HL-60 (cell line): ENCODE measurements at regions not wholly inside any gene's neighbourhood (a gene's known extent, or its start where the extent isn't known, plus 50 kb on each side); places are given as distances from the start of the nearest gene placed in this dataset.

Experiments used
- DNase-seq, 2 experiments: peaks; one replicate each; pipeline ENCODE4 v3.0.0-alpha.2; 2010 to 2020; ENCODE audit warnings: low read depth in 1 of 2, low spot score in 1 of 2
- H3K27ac ChIP-seq: fragments of 250-450 bp; sonication (Bioruptor Pico); replicated peaks from 2 replicates; pipeline ENCODE4 v1.5.1; 2020; ENCODE audit warnings: mild to moderate bottlenecking, moderate library complexity
- H3K27me3 ChIP-seq: fragments of 250-450 bp; sonication (Bioruptor Pico); 2 replicates; pipeline ENCODE4 v1.5.1; 2021; ENCODE audit warnings: mild to moderate bottlenecking, moderate library complexity; ENCODE audit not compliant: insufficient read depth, poor library complexity, severe bottlenecking
- H3K4me3 ChIP-seq: replicated peaks from 2 replicates; pipeline ENCODE4 v1.5.1; 2011; ENCODE audit warnings: mild to moderate bottlenecking, control low read depth, low read length; ENCODE audit not compliant: insufficient read depth
- GABPA ChIP-seq: IDR thresholded peaks from 2 replicates; pipeline ENCODE4 v1.6.1; 2012; ENCODE audit warnings: low read depth
- POLR2AphosphoS5 ChIP-seq: IDR thresholded peaks from 2 replicates; pipeline ENCODE4 v1.6.1; 2012; ENCODE audit warnings: low read depth
- REST ChIP-seq: IDR thresholded peaks from 2 replicates; pipeline ENCODE4 v1.6.1; 2012; ENCODE audit warnings: low read depth; ENCODE audit not compliant: insufficient replicate concordance
- SPI1 ChIP-seq: IDR thresholded peaks from 2 replicates; pipeline ENCODE4 v1.6.1; 2012; ENCODE audit warnings: low read depth, mild to moderate bottlenecking, borderline replicate concordance
- TF ChIP-seq, protein P1 (sequence below): IDR thresholded peaks from one replicate; pipeline ENCODE4 v1.5.1; 2011; ENCODE audit warnings: low read length, control low read depth, inconsistent platforms; ENCODE audit not compliant: insufficient read depth

DNA sequence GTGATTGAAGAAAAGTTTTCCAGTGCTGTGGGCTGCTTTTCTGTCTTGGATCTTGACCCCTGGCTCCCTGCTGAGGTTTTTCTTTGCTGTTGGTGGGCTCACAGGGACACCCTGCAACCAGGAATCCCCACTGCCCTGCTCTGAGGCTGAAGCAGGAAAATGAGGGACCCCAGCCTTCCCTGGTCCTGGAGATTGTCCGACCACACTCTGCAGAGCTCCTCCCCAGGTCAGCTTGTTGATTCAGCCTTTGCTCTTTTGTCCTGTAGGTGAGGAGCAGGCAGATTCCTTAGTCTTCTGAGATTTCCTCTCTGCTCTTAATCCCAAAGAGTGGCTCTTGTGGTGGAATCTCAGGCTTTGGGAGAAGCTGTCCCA is 194.5 kb downstream of the RPLP1 start:
- TF ChIP-seq SPI1 (no peak), POLR2AphosphoS5 (no peak), GABPA (no peak), REST (no peak)
- TF ChIP-seq, protein P1, sequence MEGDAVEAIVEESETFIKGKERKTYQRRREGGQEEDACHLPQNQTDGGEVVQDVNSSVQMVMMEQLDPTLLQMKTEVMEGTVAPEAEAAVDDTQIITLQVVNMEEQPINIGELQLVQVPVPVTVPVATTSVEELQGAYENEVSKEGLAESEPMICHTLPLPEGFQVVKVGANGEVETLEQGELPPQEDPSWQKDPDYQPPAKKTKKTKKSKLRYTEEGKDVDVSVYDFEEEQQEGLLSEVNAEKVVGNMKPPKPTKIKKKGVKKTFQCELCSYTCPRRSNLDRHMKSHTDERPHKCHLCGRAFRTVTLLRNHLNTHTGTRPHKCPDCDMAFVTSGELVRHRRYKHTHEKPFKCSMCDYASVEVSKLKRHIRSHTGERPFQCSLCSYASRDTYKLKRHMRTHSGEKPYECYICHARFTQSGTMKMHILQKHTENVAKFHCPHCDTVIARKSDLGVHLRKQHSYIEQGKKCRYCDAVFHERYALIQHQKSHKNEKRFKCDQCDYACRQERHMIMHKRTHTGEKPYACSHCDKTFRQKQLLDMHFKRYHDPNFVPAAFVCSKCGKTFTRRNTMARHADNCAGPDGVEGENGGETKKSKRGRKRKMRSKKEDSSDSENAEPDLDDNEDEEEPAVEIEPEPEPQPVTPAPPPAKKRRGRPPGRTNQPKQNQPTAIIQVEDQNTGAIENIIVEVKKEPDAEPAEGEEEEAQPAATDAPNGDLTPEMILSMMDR = no peak
- Histone ChIP-seq H3K4me3 (no peak overlapping the region), H3K27ac (no peak overlapping the region), H3K27me3 (no peaks in the 10 kb centered on the region)
- DNase-seq = no peak

DNA sequence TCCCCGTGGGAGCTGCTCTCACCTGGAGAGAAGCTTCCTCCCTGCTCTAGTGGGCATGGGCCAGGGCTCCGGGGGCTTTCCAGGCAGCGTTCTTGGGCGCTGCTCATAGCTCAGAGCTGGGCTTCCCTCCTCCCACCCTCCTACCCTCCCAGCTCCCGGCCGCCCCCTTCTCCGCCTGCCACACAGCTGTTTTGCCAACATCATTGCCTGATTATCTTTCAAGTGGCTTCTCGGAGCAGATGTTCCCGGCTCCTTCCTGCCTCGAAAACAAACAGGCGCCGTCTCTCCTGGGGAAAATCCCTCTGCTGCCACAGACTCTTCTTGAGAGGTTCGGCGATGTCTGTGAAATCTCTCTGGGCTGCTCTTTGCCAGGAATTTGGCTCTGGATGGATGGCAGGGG is 195.6 kb downstream of the RPLP1 start:
- H3K4me3 ChIP-seq = no peak overlapping the region
- no peak for DNase-seq
- H3K27me3 ChIP-seq = no peaks in the 10 kb centered on the region

More for the DNA sequence above, 195.6 kb downstream of the RPLP1 start:
- TF ChIP-seq SPI1 = no peak
- no peak for TF ChIP-seq GABPA
- TF ChIP-seq, protein P1 = no peak
- TF ChIP-seq POLR2AphosphoS5 = no peak
- TF ChIP-seq REST = no peak
- H3K27ac ChIP-seq = no peak overlapping the region
